DMS79 treated with DMSO at 0.1 percent for 48 hours (cell line): ENCODE measurements at regions not wholly inside any gene's neighbourhood (a gene's known extent, or its start where the extent isn't known, plus 50 kb on each side); places are given as distances from the start of the nearest gene placed in this dataset.
"Not testable (repeated sequence)": the region's sequence is repeated elsewhere in the genome, so short reads cannot be mapped to it uniquely, and the experiment has no call there.

Source experiments
- DNase-seq: peaks from one replicate; lab custom pipeline; 2025; lab: John Stamatoyannopoulos, UW

- DNase-seq = no peak
Measured at GRCh38 chr19:23597661-23598060, 89.4 kb downstream of the ZNF675 start.

GRCh38 chr19:23596872-23597271 lies 90.1 kb downstream of the ZNF675 start:
- DNase-seq = no peak

- not testable (repeated sequence) for DNase-seq
Measured at GRCh38 chr19:23594311-23594710, 92.7 kb downstream of the ZNF675 start.

- DNase-seq = no peak
Measured at GRCh38 chr19:23587546-23587945, 99.5 kb downstream of the ZNF675 start.

- no peak for DNase-seq
Measured at GRCh38 chr19:23577501-23577900, 109.5 kb downstream of the ZNF675 start.

- no peak for DNase-seq
Measured at GRCh38 chr19:23571175-23571574, 115.8 kb downstream of the ZNF675 start.

GRCh38 chr19:23568116-23568515 lies 118.9 kb downstream of the ZNF675 start:
- not testable (repeated sequence) for DNase-seq

- no peak for DNase-seq
Measured at GRCh38 chr19:23565256-23565655, 121.8 kb downstream of the ZNF675 start.

GRCh38 chr19:23563326-23563725 lies 123.7 kb downstream of the ZNF675 start:
- DNase-seq = no peak

GRCh38 chr19:23561341-23561740 lies 125.7 kb downstream of the ZNF675 start:
- no peak for DNase-seq

- no peak for DNase-seq
Measured at GRCh38 chr19:23560051-23560450, 127.0 kb downstream of the ZNF675 start.

- DNase-seq = no peak
Measured at GRCh38 chr19:23558541-23558940, 128.5 kb downstream of the ZNF675 start.

- DNase-seq = no peak
Measured at GRCh38 chr19:23557381-23557780, 129.6 kb downstream of the ZNF675 start.

GRCh38 chr19:23554548-23554947 lies 132.5 kb downstream of the ZNF675 start:
- no peak for DNase-seq

GRCh38 chr19:23550102-23550501 lies 136.9 kb downstream of the ZNF675 start:
- not testable (repeated sequence) for DNase-seq

- DNase-seq = no peak
Measured at GRCh38 chr19:23547816-23548430, 139.1 kb downstream of the ZNF675 start.

- DNase-seq = no peak
Measured at GRCh38 chr19:23547156-23547555, 139.9 kb downstream of the ZNF675 start.

- DNase-seq = no peak
Measured at GRCh38 chr19:23543351-23543750, 143.7 kb downstream of the ZNF675 start.

- no peak for DNase-seq
Measured at GRCh38 chr19:23542562-23542961, 144.4 kb downstream of the ZNF675 start.

GRCh38 chr19:23541991-23542390 lies 145.0 kb downstream of the ZNF675 start:
- no peak for DNase-seq

- DNase-seq = not testable (repeated sequence)
Measured at GRCh38 chr19:23540180-23540579, 144.9 kb upstream of the ZNF91 start.

GRCh38 chr19:23539499-23539898 lies 144.2 kb upstream of the ZNF91 start:
- no peak for DNase-seq

- DNase-seq = not testable (repeated sequence)
Measured at GRCh38 chr19:23537136-23537535, 141.9 kb upstream of the ZNF91 start.

- not testable (repeated sequence) for DNase-seq
Measured at GRCh38 chr19:23536341-23536740, 141.1 kb upstream of the ZNF91 start.
